ENCODE measurements at regions not wholly inside any gene's neighbourhood (a gene's known extent, or its start where the extent isn't known, plus 50 kb on each side); places are given as distances from the start of the nearest gene placed in this dataset.
"Not testable (repeated sequence)": the region's sequence is repeated elsewhere in the genome, so short reads cannot be mapped to it uniquely, and the experiment has no call there.

DNA sequence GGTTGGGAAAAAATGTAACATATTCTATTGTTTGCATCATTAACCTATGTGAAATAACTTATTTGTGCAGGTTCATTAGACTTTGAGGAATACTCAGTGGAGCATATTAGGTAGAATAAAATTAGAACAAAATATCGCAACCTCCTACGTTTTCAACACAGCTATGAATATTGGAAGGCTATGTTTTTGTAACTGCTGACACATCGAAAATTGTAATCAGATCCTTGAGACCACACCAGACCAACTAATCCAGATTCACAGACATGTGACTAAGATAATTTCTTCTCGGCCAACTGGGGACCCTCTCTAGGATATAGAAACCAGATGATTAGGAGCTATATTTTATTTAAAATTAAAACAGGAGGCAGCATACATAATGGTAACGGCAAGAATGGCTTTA, 77.5 kb upstream of the VWC2 start:
- no peak for DNase-seq

DNA sequence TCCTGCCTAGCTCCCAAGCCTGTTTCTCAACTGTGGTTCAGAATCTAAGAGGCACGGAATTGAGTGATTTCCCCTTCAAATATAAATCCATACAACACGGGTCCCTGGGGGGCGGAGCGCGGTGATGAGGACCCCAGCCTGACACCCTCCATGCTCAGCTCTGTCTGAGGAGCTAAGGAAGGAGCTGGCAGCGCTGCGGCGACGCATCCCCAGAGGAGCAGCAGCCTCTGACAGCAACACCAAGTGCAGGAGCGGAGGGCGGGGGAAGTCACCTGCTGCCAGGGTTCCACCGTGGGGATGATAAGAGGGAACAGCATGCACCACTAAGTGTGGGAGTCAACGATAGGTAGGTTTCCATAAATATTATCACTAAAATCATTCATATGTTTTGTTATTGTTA, 72.6 kb upstream of the VWC2 start:
- DNase-seq = no peak

DNA sequence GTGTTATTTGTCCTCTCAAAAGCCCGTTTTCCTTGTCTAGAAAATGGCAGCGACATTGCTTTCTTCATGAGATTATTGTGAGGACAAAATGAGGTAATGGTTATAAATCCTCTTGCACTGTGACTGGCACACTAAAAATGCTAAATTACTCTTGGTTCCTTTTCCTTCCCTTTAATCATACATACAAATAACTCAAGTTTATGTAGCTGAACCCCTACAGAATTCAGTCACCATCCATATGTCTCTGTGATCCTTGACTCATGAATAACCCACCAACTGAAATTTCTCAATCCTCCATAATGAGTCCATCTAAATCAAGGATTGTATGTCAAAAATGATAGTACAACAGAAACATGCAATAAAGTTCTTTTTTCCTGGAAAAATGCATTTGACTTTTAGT, 71.3 kb upstream of the VWC2 start:
- no peak for DNase-seq

DNA sequence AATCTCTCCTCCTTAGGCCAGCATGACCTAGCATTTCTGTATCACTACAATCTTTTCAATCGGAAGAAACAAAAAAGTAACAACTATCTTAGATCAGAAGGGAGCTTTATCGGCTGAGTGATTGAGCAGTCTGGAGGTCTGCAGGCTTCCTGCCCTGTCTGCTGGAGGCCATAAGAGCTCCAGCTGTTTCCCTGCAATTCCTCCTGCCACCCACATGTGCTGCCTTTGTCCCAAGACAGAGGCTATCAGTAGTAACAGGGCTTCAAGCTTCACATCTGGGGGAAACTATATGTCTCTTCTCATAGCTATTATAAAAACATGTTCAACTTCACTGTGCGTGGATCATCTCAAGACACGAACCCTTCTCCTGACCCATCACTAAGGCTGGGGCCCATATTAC, 70.1 kb upstream of the VWC2 start:
- DNase-seq = no peak

DNA sequence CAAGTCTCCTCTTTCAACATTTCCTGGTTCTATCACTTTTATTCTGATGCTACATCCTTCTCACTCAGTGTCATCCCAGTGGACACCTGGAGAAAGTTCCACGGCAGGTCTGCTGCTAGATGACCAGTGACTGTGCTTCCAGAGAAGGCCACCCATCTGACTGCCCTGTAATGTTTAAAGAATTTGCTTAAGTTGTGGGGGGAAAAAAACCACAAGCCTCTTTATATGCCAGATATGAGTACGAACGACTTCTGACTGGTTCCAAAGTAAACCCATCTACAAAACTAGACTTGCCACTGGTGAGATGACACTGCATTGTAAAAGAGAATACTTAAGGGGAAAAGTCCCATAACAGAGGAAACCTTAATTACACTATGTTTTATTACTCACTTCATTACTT, 69.6 kb upstream of the VWC2 start:
- no peak for DNase-seq

DNA sequence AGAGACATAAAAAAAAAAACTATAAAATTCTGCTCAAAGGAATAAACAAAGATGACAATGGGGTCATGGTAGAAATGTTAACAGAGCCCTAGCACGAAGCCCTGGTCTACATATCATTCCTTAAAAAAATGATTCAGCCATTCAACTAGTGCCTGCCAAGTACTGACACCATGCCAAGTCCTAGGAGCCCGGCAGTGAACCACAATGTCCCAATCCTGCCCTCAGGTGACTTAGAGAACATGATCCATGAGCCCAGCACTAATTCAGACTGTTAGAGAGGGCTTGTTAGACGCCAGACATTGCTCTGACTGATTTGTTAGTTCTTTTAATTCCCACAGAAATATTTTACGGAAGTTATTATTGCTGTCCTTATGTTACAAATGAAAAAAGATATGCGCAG, 67.3 kb upstream of the VWC2 start:
- no peak for DNase-seq

DNA sequence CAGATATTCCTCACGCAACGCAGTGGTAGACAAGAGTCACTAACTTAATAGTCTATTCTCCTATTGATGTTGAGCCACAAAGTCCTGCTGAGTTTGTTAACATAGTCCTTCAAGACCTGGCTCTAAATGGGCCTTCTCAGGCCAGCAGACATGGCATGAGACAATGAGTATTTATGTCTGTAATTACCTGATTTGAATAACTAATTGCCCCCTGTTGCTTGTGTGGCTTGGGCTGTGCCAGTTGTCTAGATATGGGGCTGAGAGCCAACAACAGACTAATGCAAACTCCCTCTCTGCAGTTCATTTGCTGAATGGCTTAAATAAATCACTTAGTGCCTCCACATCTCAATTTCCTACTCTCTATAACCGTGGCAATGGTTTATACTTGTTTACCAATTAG, 65.5 kb upstream of the VWC2 start:
- DNase-seq = no peak

DNA sequence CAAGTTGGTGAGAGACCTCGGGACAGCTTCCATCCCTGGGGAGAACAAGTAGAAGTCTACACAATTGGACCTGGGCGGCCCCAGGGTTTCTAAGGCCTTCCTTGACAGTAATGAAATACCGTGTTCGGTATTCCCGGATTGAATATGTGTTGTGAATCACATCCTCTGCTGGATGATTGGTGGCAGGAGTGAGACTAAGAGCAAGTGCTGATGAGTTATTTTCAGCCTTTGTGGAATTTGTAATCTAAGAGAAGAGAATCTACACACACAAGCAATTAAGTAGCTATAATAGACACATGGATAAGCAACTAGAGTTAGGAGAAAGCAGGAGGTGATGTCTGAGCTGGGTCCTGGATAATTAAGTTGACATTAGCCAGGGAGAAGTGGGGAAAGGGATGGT, 64.8 kb upstream of the VWC2 start:
- no peak for DNase-seq

DNA sequence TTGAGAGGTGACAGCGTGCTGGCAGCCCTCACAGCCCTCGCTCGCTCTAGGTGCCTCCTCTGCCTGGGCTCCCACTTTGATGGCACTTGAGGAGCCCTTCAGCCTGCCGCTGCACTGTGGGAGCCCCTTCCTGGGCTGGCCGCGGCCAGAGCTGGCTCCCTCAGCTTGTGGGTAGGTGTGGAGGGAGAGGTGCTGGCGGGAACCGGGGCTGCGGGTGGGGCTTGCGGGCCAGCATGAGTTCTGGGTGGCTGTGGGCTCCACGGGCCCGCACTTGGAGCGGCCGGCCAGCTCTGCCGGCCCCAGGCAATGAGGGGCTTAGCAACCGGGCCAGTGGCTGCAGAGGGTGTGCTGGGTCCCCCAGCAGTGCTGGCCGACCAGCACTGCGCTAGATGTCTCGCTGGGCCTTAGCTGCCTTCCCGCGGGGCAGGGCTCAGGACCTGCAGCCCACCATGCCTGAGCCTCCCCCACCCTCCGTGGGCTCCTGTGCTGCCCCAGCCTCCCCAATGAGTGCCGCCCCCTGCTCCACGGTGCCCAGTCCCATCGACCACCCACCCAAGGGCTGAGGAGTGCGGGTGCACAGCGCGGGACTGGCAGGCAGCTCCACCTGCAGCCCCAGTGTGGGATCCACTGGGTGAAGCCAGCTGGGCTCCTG, 62.2 kb upstream of the VWC2 start:
- DNase-seq = not testable (repeated sequence)

DNA sequence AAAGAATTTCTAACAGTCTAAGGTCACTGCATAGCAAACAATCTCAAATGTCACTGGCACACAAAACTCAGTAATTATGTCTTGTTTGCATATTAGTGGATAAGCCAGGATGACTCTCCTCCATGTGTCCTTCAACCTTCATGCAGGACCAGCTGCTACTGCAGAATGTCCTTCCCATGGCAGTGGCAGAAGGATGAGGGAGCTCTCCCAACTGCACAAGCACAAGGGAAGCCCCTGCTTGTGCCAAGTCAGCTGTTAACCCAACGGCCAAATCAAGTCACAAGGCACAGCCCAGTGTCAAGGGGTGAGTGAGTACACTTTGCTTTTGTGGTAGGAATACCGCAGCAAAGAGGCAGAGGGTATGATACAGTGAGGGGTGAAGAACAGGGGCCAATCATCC, 59.3 kb upstream of the VWC2 start:
- no peak for DNase-seq

DNA sequence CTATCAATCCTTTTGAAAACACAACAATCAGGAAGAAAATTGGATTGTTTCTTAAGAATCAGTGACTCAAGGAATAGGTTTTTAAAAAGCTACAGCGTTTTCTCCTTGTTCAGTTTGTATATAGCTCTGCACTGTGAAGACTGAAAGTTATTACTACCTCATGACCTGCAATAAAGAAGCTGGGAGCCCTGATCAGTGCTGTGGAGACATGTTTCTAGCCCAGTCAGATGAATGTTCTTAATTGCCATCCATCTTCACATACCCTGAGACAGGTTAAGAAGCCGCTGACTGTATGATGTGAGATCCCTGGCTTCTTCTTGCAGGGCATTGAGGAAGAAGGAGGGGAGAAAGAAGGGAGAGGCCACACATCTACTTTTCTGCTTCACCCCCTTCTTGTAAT, 58.0 kb upstream of the VWC2 start:
- no peak for DNase-seq

DNA sequence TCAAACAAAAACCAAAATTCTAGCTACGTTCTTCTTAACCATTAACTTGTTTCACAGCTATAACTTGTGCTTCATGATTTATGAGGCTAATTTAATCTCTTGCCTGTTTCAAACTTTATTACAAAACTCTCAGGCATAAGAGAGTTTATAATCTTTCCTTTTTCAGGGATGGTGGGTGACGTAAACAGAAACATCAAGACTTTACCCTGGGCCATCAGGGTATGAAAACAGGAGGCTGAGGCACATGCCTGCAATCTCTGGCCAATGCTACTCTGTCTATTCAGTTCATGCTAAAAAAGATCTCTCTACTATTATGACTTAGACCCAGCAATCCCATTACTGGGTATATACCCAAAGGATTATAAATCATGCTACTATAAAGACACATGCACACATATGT, 55.9 kb upstream of the VWC2 start:
- DNase-seq = no peak

DNA sequence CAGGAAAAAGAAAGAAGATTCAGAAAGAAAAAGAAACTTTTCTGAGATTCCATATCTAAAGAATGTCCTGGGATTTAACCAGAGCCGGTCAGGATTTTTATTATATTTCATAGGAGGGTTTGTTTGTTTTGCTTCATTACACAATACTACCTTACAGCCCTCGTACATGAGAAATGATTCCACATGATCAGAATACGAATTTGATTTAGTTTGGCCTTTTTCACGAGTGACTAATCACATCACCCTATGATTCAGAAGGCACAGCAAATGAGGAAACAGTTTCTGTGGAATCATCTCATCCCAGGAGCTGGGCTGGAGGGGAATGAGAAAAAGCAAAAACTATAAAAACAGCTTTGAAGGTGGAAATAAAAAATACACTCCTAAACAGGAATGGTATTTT, 54.7 kb upstream of the VWC2 start:
- DNase-seq = no peak

DNA sequence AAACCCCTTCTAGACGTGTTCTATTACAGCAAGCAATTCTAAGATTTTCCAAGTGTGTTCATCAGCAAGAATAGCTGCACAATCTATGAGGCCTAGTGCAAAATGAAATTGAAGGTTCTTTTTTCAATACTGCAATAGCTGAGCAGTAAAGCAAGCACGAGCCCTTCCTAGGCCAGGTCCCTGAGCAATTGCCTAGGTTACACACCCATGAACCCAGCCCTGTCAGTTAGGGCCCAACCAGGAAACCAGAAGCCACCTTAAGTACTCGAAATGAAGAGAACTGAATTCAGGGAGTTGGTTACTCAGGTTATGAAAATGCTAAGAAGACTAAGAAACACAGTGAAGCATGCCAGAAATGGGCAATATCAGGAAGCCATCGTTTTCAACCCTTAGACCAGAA, 52.0 kb upstream of the VWC2 start:
- DNase-seq = no peak

Measured in T-helper 2 cell (primary cell).